NOMO-1 (cell line): ENCODE measurements at regions not wholly inside any gene's neighbourhood (a gene's known extent, or its start where the extent isn't known, plus 50 kb on each side); places are given as distances from the start of the nearest gene placed in this dataset.

Source experiments
- DNase-seq, 2 experiments: peaks; one replicate each; lab custom pipeline; 2025; ENCODE audit not compliant: unreplicated experiment in 2 of 2; lab: John Stamatoyannopoulos, UW

DNA sequence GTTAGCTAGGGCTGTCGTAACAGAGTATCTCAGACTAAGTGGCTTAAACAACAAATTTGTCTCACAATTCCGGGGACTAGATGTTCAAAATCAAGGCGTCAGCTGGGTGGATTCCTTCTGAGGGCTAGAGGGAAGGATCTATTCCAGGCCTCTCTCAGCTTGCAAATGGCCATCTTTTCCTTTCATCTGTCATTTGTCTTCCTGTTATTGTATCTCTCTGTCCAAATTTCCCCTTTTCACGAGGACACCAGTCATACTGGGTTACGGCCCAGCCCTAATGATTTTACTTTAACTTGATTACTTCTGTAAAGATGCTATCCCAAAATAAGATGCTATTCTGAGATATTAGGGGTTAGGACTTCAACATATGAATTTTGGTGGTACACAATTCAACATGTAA, 119.0 kb upstream of the CPSF6 start:
- no peak for DNase-seq

- DNase-seq, result no peak
These were observed 116.1 kb upstream of the CPSF6 start for GRCh38 chr12:69123311-69123710.

DNA sequence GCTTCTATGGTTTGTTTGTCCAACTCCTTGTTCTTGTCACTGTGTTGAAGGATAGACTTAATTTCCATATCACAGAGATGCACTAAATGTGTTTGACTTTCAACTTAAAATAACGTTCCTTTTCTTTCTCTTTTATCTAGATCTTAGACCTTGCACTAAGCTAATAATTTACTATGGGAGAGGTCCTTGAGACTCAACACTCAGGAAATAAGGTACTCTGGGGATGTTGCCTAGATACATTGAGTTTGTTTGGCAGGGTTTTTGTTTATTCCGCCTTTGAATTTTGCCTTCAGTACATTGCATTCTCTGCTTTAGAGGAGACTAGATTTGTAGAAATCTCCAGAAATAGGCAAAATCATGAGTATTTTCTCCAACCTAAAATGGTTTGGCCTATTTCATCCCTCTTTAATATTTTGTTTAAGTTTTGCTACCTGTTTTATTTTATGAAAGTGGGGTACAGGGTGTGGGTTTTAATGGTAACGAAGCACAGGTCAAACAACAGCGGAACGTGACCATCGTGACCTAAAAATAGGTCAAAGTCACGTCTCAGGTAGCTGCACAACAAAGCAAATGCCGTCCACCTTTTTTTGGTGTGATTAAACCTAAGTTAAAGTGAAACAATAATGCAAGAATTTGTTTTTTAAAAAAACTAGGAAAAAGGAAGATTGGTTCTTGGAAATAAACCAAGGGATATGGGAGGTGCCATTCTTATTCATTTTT, 115.3 kb upstream of the CPSF6 start:
- no peak for DNase-seq

- DNase-seq, result peak in 1 of 2 experiments; percentile 28
These were observed 110.4 kb upstream of the CPSF6 start for GRCh38 chr12:69129017-69129416.

DNA sequence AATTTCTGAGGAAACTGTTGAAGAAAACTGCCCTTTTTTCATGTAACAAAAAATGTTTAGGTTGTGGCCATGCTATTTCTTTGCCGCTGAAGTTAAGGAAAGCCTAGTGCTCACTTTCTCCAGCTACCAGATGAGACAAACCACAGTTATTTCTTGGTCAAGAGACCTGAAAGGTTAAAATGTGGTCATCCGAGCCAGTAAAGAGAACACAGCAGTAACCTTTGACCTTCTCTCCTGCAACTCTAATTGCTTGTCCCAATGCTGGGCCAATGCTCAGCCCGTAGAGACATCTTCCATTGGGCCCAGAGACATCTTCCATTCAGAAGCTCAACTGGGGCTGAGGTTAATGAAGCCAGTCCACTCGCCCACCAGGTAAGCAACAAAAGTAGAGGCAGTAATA, 109.8 kb upstream of the CPSF6 start:
- DNase-seq, result no peak

DNA sequence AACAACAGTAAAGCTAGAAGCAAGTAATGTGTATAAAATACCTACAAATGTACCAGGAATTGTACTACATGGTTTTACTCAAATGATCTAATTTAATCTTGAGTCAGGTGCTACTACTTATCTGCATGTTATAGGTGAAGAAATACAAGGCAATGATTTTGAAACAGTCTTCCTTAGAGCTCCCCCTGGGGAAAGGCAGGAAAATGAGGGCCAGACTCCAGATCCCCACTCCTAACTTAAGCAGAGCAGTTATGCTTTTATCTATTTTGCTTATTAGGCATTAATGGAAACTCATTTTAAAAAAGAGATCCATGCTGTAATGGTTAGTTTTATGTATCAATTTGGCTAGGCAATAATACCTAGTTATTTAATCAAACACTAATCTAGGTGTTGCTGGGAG, 109.3 kb upstream of the CPSF6 start:
- no peak for DNase-seq

DNA sequence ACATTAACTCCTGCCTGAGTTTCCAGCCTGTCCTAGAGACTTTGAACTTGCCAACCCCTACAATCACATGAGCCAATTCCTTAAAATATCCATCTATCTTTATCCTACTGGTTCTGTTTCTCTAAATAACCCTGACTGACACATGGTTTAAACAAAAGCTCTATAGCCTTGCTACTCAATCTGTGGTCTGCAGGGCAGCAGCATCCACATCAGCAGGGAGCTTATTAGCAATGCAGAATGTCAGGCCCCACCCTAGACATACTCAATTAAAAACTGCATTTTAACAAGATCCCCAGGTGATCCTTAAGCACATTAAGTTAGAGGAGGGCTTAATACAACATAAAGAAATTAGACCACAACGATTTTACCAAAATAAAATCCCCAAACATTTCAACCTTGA, 108.3 kb upstream of the CPSF6 start:
- DNase-seq, result no peak

DNA sequence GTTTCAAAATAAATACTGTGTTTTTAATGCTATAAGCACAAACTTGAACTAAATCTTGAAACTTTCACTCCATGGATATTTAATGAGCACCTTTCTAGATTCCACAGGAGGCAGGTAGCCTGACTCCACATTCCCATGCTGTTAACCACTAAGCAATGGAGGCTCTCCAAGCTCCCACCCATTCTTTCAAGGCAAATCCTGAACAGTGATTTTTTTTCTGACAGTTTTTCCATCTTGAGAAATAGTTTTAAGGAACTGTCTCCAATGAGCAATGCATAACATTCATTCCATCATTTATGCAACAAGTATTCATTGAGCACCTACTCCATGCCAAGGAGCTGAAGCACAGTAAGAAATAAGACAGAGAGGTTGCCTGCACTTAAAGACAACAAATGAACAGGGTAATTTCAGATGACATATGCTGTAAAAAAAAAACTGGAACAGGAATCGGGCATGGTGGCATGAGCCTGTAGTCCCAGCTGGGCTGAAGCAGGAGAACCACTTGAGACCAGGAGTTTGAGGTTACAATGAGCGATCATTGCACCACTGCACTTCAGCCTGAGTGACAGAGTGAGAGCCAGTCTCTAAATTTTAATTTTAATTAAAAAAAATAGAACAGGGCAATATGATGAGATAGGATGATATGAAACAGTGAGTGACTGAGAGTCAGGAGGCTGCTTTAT, 102.3 kb upstream of the CPSF6 start:
- DNase-seq, result no peak

GRCh38 chr12:69141074-69141473, 98.3 kb upstream of the CPSF6 start:
- no peak for DNase-seq

GRCh38 chr12:69149270-69149669, 90.1 kb upstream of the CPSF6 start:
- no peak for DNase-seq

- DNase-seq, result no peak
These were observed 89.1 kb upstream of the CPSF6 start for GRCh38 chr12:69150083-69150795.

DNA sequence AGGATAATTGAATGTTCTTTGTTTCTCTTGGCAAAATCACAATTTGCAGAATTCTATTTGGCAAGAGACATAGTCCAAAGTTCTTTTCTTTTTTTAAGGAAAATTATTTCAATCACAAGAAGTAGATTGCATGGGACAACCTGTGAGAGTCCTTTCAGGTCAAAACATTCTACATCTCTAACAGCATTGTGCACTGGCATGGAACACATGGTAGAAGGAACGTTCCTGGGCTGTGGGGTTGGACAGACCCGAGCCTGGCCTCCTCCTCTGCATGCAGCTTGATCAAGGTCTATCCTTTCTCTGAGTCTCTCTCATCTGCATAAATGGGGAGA, 88.6 kb upstream of the CPSF6 start:
- DNase-seq, result no peak

DNA sequence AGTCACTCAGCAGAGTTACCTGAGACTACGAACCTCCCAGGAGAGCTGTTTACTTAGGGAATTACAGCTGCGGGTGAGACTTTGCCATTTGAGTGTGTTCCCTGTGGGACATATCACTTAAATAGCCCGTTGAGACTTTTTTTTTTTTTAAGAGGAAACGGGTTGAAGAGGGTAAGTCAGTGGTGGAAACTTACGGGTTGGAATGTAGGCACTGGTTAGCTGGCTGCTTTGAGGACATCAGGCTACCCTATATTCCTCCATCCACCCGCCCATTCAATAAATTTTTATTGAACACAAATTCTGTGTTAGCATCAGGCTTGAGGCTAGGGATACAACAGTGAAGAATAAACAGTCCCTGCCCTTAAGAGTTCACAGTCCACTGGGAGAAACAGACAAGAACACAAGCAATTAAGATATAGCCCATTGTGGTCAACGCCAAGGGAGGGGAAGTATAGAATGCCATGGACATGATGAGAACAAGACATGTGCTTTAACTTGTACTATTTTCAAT, 88.1 kb upstream of the CPSF6 start:
- DNase-seq, result no peak

GRCh38 chr12:69154585-69155363, 84.6 kb upstream of the CPSF6 start:
- peak; percentile 41 to 71 for DNase-seq

GRCh38 chr12:69157023-69157655, 82.2 kb upstream of the CPSF6 start:
- peak; percentile 84 to 87 for DNase-seq

GRCh38 chr12:69161829-69162228, 77.5 kb upstream of the CPSF6 start:
- no peak for DNase-seq

DNA sequence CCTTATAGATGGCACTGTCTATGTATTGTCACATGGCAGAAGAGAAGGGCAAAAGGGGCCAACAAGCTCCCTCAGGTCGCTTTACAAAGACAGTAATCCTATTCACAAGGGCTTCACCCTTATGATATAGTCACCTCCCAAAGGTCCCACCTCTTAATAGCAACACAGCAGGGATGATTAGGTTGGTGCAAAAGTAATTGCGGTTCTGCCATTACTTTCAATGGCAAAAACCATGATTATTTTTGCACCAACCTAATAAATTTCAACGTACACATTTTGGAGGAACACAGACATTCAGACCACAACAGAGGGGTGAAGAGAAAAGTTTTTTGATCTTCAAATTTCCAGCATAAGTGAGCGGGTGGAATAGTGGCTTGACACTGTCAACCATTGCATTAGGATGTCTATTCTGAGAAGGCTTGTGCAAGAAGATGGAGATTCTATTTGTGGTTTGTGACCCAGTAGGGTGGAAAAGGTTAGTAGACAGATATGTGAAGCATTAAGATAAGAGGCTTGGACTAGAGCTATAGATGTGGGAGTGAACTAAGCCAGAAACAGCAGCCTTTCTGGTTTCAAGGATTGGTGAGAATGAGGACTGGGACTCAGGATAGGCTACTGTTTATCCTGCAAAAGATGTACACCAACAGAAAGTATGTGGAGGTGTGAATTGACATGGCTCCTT, 75.5 kb upstream of the CPSF6 start:
- no peak for DNase-seq

DNA sequence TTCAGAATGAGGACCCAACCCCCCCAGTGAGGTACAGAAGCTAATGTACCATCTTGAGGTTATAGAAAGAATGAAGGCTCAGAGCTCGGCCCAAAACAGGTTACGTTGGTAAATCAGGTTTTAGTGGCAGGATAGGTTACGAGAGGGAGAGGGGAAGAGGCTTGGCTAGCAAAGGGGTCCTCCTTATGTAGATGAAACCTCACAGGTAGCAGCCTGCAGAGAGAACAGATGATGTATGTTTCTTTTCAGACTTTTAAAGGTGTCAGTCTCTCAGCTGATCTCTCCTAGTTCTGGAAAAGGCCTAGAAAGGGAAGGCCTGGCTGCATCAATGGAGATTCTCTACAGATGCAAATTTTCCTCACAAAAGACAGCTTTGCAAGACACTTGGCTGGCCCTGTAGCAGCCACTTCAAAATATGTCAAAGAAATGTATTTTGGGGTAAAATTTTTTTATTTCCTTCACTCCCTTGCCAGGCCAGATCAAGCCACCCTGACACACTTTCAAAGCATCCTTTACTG, 71.7 kb upstream of the CPSF6 start:
- no peak for DNase-seq

DNA sequence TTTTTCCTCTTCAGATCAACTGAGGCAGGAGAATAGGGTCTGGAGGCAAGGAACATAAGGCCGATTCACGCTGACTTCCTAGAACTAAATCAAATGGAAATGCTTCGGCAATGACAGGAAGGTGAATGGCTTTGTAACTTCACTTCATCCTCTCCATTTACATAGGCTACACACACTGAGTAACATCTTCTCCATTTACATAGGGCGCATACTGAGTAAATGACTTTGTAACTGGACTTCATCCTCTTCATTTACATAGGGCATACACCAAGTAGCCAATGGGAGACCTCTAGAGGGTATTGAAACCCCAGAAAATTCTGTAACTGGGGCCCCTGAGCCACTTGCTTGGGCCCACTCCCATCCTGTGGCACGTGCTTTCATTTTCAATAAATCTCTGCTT, 71.0 kb upstream of the CPSF6 start:
- no peak for DNase-seq

DNA sequence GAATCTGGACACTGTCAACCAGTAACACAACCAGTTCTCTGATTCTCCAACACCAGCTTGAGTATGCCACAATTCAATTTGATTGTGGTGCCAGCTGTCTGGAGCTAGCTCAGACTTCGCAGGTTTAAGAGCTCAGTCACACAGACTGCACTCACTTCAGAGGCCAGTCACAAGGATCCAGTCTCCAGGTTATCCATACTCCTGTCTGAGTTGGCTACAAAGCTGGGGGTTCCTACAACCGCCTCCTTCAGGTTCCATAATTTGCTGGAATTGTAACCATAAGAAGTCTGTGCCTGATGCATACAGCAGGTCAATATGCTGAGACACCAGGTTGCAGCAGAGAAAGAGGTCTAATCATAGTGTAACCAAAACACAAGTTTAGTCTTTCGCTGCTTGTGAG, 70.5 kb upstream of the CPSF6 start:
- no peak for DNase-seq
